Keratinocyte (primary cell): ENCODE measurements at regions not wholly inside any gene's neighbourhood (a gene's known extent, or its start where the extent isn't known, plus 50 kb on each side); places are given as distances from the start of the nearest gene placed in this dataset.
"Not testable (repeated sequence)": the region's sequence is repeated elsewhere in the genome, so short reads cannot be mapped to it uniquely, and the experiment has no call there.

Experiments used
- CTCF ChIP-seq, 3 experiments: IDR thresholded peaks in 1 of 3; conservative IDR thresholded peaks in 1 of 3; optimal IDR thresholded peaks in 1 of 3; 2 replicates in 2 of 3; 3 replicates in 1 of 3; pipeline versions ENCODE3 to v1.5.1; 2011; ENCODE audit warnings: low read length in 3 of 3, mild to moderate bottlenecking in 3 of 3, moderate library complexity in 2 of 3, control low read depth in 1 of 3, inconsistent platforms in 1 of 3; ENCODE audit not compliant: insufficient read depth in 2 of 3; ENCODE audit errors: extremely low read depth in 1 of 3
- EZH2 ChIP-seq: IDR thresholded peaks from one replicate; pipeline ENCODE4 v1.6.1; 2012; ENCODE audit warnings: inconsistent platforms, mild to moderate bottlenecking, low read length, moderate library complexity

GRCh38 chr9:78409928-78410510, 113.1 kb downstream of the PSAT1 start:
- not testable (repeated sequence) for TF ChIP-seq EZH2; CTCF (optimal IDR thresholded peaks at IDR 0.05 in 1 of 3, IDR thresholded peaks at IDR 0.05 in 1 of 3, conservative IDR thresholded peaks at IDR 0.05 in 1 of 3; ENCODE audit: extremely low read depth in 1 of 3, insufficient read depth in 2 of 3, low read length in 3 of 3)
